GM06990 (cell line): ENCODE measurements at regions not wholly inside any gene's neighbourhood (a gene's known extent, or its start where the extent isn't known, plus 50 kb on each side); places are given as distances from the start of the nearest gene placed in this dataset.

Source experiments
- DNase-seq: peaks from one replicate; pipeline ENCODE4 v3.0.0-alpha.2; 2011; ENCODE audit not compliant: insufficient read length; ENCODE audit errors: extremely low read depth
- H3K27me3 ChIP-seq: replicated peaks from 2 replicates; pipeline ENCODE4 v1.6.0; 2011; ENCODE audit warnings: low read length; ENCODE audit not compliant: control insufficient read depth, insufficient read depth
- H3K36me3 ChIP-seq: 2 replicates; pipeline ENCODE4 v1.5.1; 2011; ENCODE audit warnings: low read length; ENCODE audit not compliant: control insufficient read depth, insufficient read depth
- H3K4me3 ChIP-seq: replicated peaks from 2 replicates; pipeline ENCODE4 v1.5.1; 2011; ENCODE audit warnings: low read depth, mild to moderate bottlenecking, control low read depth, low read length
- CTCF ChIP-seq: IDR thresholded peaks from 2 replicates; pipeline ENCODE4 v1.5.1; 2011; ENCODE audit warnings: low read length, control low read depth, mild to moderate bottlenecking, inconsistent platforms; ENCODE audit not compliant: insufficient read depth, poor library complexity, severe bottlenecking

GRCh38 chr5:126363658-126364057 is 59.6 kb upstream of the GRAMD2B start:
- DNase-seq, result no peak
- Histone ChIP-seq H3K36me3 (no peaks in the 10 kb centered on the region), H3K27me3 (no peaks in the 10 kb centered on the region), H3K4me3 (no peak overlapping the region)
- no peak for TF ChIP-seq CTCF

GRCh38 chr5:126364206-126364902 is 58.9 kb upstream of the GRAMD2B start:
- no peaks in the 10 kb centered on the region for H3K36me3 ChIP-seq
- no peak for DNase-seq
- TF ChIP-seq CTCF, result no peak
- no peaks in the 10 kb centered on the region for H3K27me3 ChIP-seq
- H3K4me3 ChIP-seq, result no peak overlapping the region

GRCh38 chr5:126365446-126366198 is 57.6 kb upstream of the GRAMD2B start:
- Histone ChIP-seq H3K27me3 (no peaks in the 10 kb centered on the region), H3K4me3 (no peak overlapping the region), H3K36me3 (no peaks in the 10 kb centered on the region)
- no peak for DNase-seq
- TF ChIP-seq CTCF, result no peak

- H3K36me3 ChIP-seq, result no peaks in the 10 kb centered on the region
- no peak for DNase-seq
- no peak for TF ChIP-seq CTCF
- H3K27me3 ChIP-seq, result no peaks in the 10 kb centered on the region
- no peak overlapping the region for H3K4me3 ChIP-seq
Observed at GRCh38 chr5:126366199-126366560, 57.0 kb upstream of the GRAMD2B start.

- TF ChIP-seq CTCF, result no peak
- no peak for DNase-seq
- H3K36me3 ChIP-seq, result no peaks in the 10 kb centered on the region
- H3K4me3 ChIP-seq, result no peak overlapping the region
- H3K27me3 ChIP-seq, result no peaks in the 10 kb centered on the region
Observed at GRCh38 chr5:126368239-126368812, 54.9 kb upstream of the GRAMD2B start.
